Astrocyte (in vitro differentiated cells and primary cell): ENCODE measurements at regions not wholly inside any gene's neighbourhood (a gene's known extent, or its start where the extent isn't known, plus 50 kb on each side); places are given as distances from the start of the nearest gene placed in this dataset.
A peak's percentile ranks its signal among the peaks of the same experiment; 100 is the strongest.

Experiments
- DNase-seq: peaks from one replicate; pipeline ENCODE4 v3.0.0-alpha.2; 2010; ENCODE audit warnings: low read depth
- FAIRE-seq: peaks from 2 replicates; lab custom pipeline; 2011; peaks lifted over from hg19 to GRCh38; lab: Jason Lieb, UNC
- H2AFZ ChIP-seq: 2 replicates; pipeline ENCODE4 v1.6.0; 2012; ENCODE audit warnings: low read depth, low read length, inconsistent platforms
- H3K27ac ChIP-seq: 2 replicates; pipeline ENCODE4 v1.5.1; 2011; ENCODE audit warnings: low read depth, low read length, inconsistent platforms
- H3K27me3 ChIP-seq: 2 replicates; pipeline ENCODE4 v1.6.0; 2011; ENCODE audit warnings: low read length, inconsistent platforms; ENCODE audit not compliant: insufficient read depth
- H3K36me3 ChIP-seq: 2 replicates; pipeline ENCODE4 v1.5.1; 2011; ENCODE audit warnings: low read length, inconsistent platforms; ENCODE audit not compliant: insufficient read depth
- H3K4me1 ChIP-seq: 2 replicates; pipeline ENCODE4 v1.5.1; 2011; ENCODE audit warnings: low read length, inconsistent platforms; ENCODE audit not compliant: insufficient read depth
- H3K4me2 ChIP-seq: 2 replicates; pipeline ENCODE4 v1.6.0; 2012; ENCODE audit warnings: low read length, inconsistent platforms
- H3K4me3 ChIP-seq: 2 replicates; pipeline ENCODE4 v1.5.1; 2011; ENCODE audit warnings: low read depth, mild to moderate bottlenecking, low read length, inconsistent platforms; ENCODE audit not compliant: insufficient read depth
- H3K79me2 ChIP-seq: 2 replicates; pipeline ENCODE4 v1.6.0; 2012; ENCODE audit warnings: mild to moderate bottlenecking, low read length, inconsistent platforms; ENCODE audit not compliant: insufficient read depth
- H3K9ac ChIP-seq: 2 replicates; pipeline ENCODE4 v1.6.0; 2012; ENCODE audit warnings: mild to moderate bottlenecking, low read length, inconsistent platforms
- H3K9me3 ChIP-seq: 2 replicates; pipeline ENCODE4 v1.5.1; 2012; ENCODE audit warnings: low read depth, mild to moderate bottlenecking, low read length, inconsistent platforms; ENCODE audit not compliant: insufficient read depth
- H4K20me1 ChIP-seq: 2 replicates; pipeline ENCODE4 v1.6.0; 2012; ENCODE audit warnings: low read length, inconsistent platforms; ENCODE audit not compliant: insufficient read depth
- H3K27ac Mint-ChIP-seq: one replicate; pipeline ENCODE4 v1.8.0; 2021; ENCODE audit warnings: mild to moderate bottlenecking, mixed read lengths; ENCODE audit not compliant: unreplicated experiment
- H3K27me3 Mint-ChIP-seq: one replicate; pipeline ENCODE4 v1.8.0; 2021; ENCODE audit warnings: low read depth, mixed read lengths; ENCODE audit not compliant: unreplicated experiment
- H3K36me3 Mint-ChIP-seq: one replicate; pipeline ENCODE4 v1.8.0; 2021; ENCODE audit warnings: low read depth, mixed read lengths; ENCODE audit not compliant: unreplicated experiment
- H3K4me1 Mint-ChIP-seq: one replicate; pipeline ENCODE4 v1.8.0; 2021; ENCODE audit warnings: low read depth, mixed read lengths; ENCODE audit not compliant: unreplicated experiment
- H3K4me3 Mint-ChIP-seq: one replicate; pipeline ENCODE4 v1.8.0; 2021; ENCODE audit warnings: mild to moderate bottlenecking, moderate library complexity, mixed read lengths; ENCODE audit not compliant: unreplicated experiment
- H3K9me3 Mint-ChIP-seq: one replicate; pipeline ENCODE4 v1.8.0; 2021; ENCODE audit warnings: mild to moderate bottlenecking, mixed read lengths; ENCODE audit not compliant: unreplicated experiment
- EZH2 ChIP-seq: IDR thresholded peaks from 2 replicates; pipeline ENCODE4 v1.6.1; 2012; ENCODE audit warnings: mild to moderate bottlenecking, low read length, inconsistent platforms; ENCODE audit not compliant: insufficient read depth
- TF ChIP-seq, protein P1 (sequence below): IDR thresholded peaks from 2 replicates; pipeline ENCODE4 v1.5.1; 2011; ENCODE audit warnings: low read depth, mild to moderate bottlenecking, inconsistent platforms, low read length, moderate library complexity; ENCODE audit not compliant: insufficient read depth

DNA sequence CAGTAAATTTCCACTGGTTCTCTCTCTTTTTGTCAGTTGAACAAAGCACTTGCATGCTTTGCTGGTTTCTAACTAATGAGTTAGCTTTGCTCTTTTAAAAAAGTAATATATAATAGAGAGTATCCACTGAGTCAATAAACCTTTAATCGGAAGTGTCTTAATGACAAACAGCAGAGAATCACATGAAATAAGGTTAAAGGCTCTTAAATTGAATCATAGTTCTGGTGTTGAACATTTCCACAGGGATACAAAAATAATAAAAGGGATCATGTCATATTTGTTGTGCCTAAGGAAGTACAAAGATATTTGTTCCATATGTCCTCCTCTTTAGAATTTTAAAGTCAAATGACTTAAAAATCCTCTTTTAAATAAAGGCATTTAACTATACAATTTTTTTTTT is 362.6 kb downstream of the LRIG3 start:
- Mint-ChIP-seq H3K9me3 (no peaks in the 10 kb centered on the region), H3K4me1 (peaks cover 8% of the 10 kb centered on the region), H3K27me3 (no peaks in the 10 kb centered on the region), H3K27ac (no peak overlapping the region), H3K4me3 (no peak overlapping the region), H3K36me3 (no peaks in the 10 kb centered on the region)
- TF ChIP-seq, protein P1, sequence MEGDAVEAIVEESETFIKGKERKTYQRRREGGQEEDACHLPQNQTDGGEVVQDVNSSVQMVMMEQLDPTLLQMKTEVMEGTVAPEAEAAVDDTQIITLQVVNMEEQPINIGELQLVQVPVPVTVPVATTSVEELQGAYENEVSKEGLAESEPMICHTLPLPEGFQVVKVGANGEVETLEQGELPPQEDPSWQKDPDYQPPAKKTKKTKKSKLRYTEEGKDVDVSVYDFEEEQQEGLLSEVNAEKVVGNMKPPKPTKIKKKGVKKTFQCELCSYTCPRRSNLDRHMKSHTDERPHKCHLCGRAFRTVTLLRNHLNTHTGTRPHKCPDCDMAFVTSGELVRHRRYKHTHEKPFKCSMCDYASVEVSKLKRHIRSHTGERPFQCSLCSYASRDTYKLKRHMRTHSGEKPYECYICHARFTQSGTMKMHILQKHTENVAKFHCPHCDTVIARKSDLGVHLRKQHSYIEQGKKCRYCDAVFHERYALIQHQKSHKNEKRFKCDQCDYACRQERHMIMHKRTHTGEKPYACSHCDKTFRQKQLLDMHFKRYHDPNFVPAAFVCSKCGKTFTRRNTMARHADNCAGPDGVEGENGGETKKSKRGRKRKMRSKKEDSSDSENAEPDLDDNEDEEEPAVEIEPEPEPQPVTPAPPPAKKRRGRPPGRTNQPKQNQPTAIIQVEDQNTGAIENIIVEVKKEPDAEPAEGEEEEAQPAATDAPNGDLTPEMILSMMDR = no peak
- TF ChIP-seq EZH2 = no peak
- Histone ChIP-seq H4K20me1 (no peaks in the 10 kb centered on the region), H3K4me1 (peaks cover 11% of the 10 kb centered on the region), H3K9me3 (no peaks in the 10 kb centered on the region), H3K27me3 (no peaks in the 10 kb centered on the region), H3K27ac (peak overlapping the region; percentile 29), H3K9ac (no peak overlapping the region), H2AFZ (no peak overlapping the region), H3K36me3 (no peaks in the 10 kb centered on the region), H3K4me3 (no peak overlapping the region), H3K4me2 (peak overlapping the region; percentile 40), H3K79me2 (no peaks in the 10 kb centered on the region)
- FAIRE-seq = no peak
- no peak for DNase-seq

DNA sequence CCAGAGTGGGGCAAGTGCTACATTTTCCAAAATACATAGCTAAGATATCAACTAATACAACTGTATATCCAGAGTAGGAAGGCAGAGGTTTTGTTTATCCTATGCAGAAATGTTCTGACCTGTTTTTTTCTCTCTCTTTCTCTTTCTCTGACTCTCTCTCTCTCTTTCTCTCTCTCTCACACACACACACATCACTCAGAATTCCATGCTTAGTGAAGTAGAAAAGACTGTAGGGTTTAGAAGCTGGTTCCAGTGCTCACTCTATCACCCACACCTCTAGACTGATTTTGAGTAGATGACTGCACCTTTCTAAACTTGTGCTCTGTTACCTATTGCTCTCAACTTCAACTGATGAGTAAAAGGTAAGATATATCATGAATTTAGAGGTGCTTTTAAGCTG is 356.7 kb downstream of the LRIG3 start:
- Histone ChIP-seq H3K27me3 (no peaks in the 10 kb centered on the region), H3K4me2 (no peak overlapping the region), H3K4me3 (no peak overlapping the region), H4K20me1 (no peaks in the 10 kb centered on the region), H3K9me3 (no peaks in the 10 kb centered on the region), H3K79me2 (no peaks in the 10 kb centered on the region), H3K36me3 (no peaks in the 10 kb centered on the region), H3K27ac (no peak overlapping the region), H2AFZ (no peak overlapping the region), H3K9ac (no peak overlapping the region), H3K4me1 (no peaks in the 10 kb centered on the region)
- DNase-seq = no peak
- FAIRE-seq = no peak
- Mint-ChIP-seq H3K4me1 (peaks cover 14% of the 10 kb centered on the region), H3K27me3 (no peaks in the 10 kb centered on the region), H3K9me3 (peaks cover 6% of the 10 kb centered on the region), H3K36me3 (no peaks in the 10 kb centered on the region), H3K27ac (no peak overlapping the region), H3K4me3 (no peak overlapping the region)
- TF ChIP-seq EZH2 = no peak
- TF ChIP-seq, protein P1 = no peak

DNA sequence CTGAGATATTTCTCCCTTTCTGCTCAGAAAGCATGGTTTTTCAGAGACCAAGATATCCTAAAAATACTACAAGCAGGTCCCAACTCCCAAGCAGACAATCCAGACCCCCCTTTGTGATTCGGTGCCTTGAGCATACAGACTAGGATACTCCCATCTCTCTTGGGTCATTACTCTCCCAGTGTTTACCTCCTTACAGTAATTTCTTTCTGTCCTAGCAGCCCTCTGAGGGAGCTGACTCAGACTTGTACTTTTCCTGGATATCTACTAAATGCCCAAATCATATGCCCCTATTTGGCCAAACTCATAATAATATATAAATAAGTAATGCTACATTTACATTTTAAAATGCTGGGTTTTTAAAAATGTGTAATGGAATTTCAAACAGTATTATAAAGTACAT is 355.6 kb downstream of the LRIG3 start:
- FAIRE-seq = no peak
- no peaks in the 10 kb centered on the region for H3K79me2 ChIP-seq
- no peak overlapping the region for H3K27ac Mint-ChIP-seq

More for the DNA sequence above, 355.6 kb downstream of the LRIG3 start:
- no peak overlapping the region for H2AFZ ChIP-seq
- peak; percentile 41 for DNase-seq
- no peaks in the 10 kb centered on the region for H3K36me3 ChIP-seq
- no peaks in the 10 kb centered on the region for H3K36me3 Mint-ChIP-seq
- H3K27ac ChIP-seq = no peak overlapping the region
- no peaks in the 10 kb centered on the region for H3K27me3 ChIP-seq
- H3K4me1 Mint-ChIP-seq = peaks cover 14% of the 10 kb centered on the region
- H4K20me1 ChIP-seq = no peaks in the 10 kb centered on the region
- peaks cover 6% of the 10 kb centered on the region for H3K9me3 Mint-ChIP-seq
- H3K9ac ChIP-seq = no peak overlapping the region
- H3K9me3 ChIP-seq = no peaks in the 10 kb centered on the region
- H3K27me3 Mint-ChIP-seq = no peaks in the 10 kb centered on the region
- no peak for TF ChIP-seq EZH2
- TF ChIP-seq, protein P1 = no peak
- H3K4me3 ChIP-seq = no peak overlapping the region
- no peak overlapping the region for H3K4me3 Mint-ChIP-seq
- no peaks in the 10 kb centered on the region for H3K4me1 ChIP-seq
- no peak overlapping the region for H3K4me2 ChIP-seq
